GM21619 (cell line): ENCODE measurements at regions not wholly inside any gene's neighbourhood (a gene's known extent, or its start where the extent isn't known, plus 50 kb on each side); places are given as distances from the start of the nearest gene placed in this dataset.
A peak's percentile ranks its signal among the peaks of the same experiment; 100 is the strongest.

Experiments
- ATAC-seq: cut with Tn5 transposase; IDR thresholded peaks from one replicate; pipeline ENCODE4 v1.9.1; 2021; ENCODE audit not compliant: unreplicated experiment

- no peak for ATAC-seq
These were observed 1198.9 kb upstream of the PCDH7 start for GRCh38 chr4:29521281-29521680.

- no peak for ATAC-seq
These were observed 1183.4 kb upstream of the PCDH7 start for GRCh38 chr4:29536745-29537144.

GRCh38 chr4:29538889-29539646 is 1181.1 kb upstream of the PCDH7 start:
- ATAC-seq: no peak

- peak; percentile 74 for ATAC-seq
These were observed 1179.6 kb upstream of the PCDH7 start for GRCh38 chr4:29540439-29541102.

GRCh38 chr4:29541757-29542156 is 1178.4 kb upstream of the PCDH7 start:
- ATAC-seq: no peak

GRCh38 chr4:29549342-29549741 is 1170.8 kb upstream of the PCDH7 start:
- no peak for ATAC-seq

- ATAC-seq: no peak
These were observed 1168.3 kb upstream of the PCDH7 start for GRCh38 chr4:29551821-29552220.

GRCh38 chr4:29553846-29554245 is 1166.3 kb upstream of the PCDH7 start:
- ATAC-seq: no peak

GRCh38 chr4:29558789-29559188 is 1161.4 kb upstream of the PCDH7 start:
- no peak for ATAC-seq

- no peak for ATAC-seq
These were observed 1160.9 kb upstream of the PCDH7 start for GRCh38 chr4:29559286-29559685.

- no peak for ATAC-seq
These were observed 1159.7 kb upstream of the PCDH7 start for GRCh38 chr4:29560452-29560851.

GRCh38 chr4:29565256-29565655 is 1154.9 kb upstream of the PCDH7 start:
- no peak for ATAC-seq

GRCh38 chr4:29566371-29566770 is 1153.8 kb upstream of the PCDH7 start:
- ATAC-seq: no peak

- no peak for ATAC-seq
These were observed 1148.8 kb upstream of the PCDH7 start for GRCh38 chr4:29571322-29571721.

GRCh38 chr4:29578329-29578728 is 1141.8 kb upstream of the PCDH7 start:
- no peak for ATAC-seq

- ATAC-seq: no peak
These were observed 1138.7 kb upstream of the PCDH7 start for GRCh38 chr4:29581457-29581856.

- ATAC-seq: no peak
These were observed 1131.6 kb upstream of the PCDH7 start for GRCh38 chr4:29588617-29589016.

- no peak for ATAC-seq
These were observed 1123.9 kb upstream of the PCDH7 start for GRCh38 chr4:29596228-29596627.

- no peak for ATAC-seq
These were observed 1101.0 kb upstream of the PCDH7 start for GRCh38 chr4:29619168-29619567.

- ATAC-seq: no peak
These were observed 1088.0 kb upstream of the PCDH7 start for GRCh38 chr4:29632199-29632598.

GRCh38 chr4:29636961-29637360 is 1083.2 kb upstream of the PCDH7 start:
- ATAC-seq: no peak

GRCh38 chr4:29653221-29653620 is 1066.9 kb upstream of the PCDH7 start:
- ATAC-seq: no peak

GRCh38 chr4:29680644-29681043 is 1039.5 kb upstream of the PCDH7 start:
- ATAC-seq: no peak
